HTR-8/SVneo (cell line): ENCODE measurements at regions not wholly inside any gene's neighbourhood (a gene's known extent, or its start where the extent isn't known, plus 50 kb on each side); places are given as distances from the start of the nearest gene placed in this dataset.
"Not testable (repeated sequence)": the region's sequence is repeated elsewhere in the genome, so short reads cannot be mapped to it uniquely, and the experiment has no call there.

Experiments
- DNase-seq: peaks from one replicate; pipeline ENCODE4 v3.0.0; 2011; ENCODE audit warnings: low spot score, mixed read lengths; ENCODE audit not compliant: insufficient read length
- FAIRE-seq: peaks from 2 replicates; lab custom pipeline; 2011; peaks lifted over from hg19 to GRCh38; lab: Jason Lieb, UNC

DNA sequence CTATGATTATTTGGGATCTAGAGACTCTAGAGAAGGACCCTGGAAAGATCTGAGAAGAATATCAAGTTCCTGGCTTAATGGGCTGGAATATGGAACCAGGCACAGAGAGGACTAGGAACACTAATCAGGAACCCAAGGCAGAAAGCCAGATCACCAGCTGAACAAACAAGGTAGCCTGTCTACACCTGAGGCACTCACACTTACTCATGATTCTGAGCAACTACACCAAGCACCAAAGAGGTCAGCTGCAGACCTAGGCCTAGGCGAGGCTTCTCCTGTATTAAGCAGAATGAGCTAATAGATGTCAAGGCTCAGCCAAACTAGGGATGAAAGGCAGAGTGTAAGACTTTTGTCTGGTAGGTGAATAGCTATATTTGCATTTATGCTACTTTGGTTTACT, 368.1 kb downstream of the LTN1 start:
- FAIRE-seq, result no peak
- DNase-seq, result no peak

DNA sequence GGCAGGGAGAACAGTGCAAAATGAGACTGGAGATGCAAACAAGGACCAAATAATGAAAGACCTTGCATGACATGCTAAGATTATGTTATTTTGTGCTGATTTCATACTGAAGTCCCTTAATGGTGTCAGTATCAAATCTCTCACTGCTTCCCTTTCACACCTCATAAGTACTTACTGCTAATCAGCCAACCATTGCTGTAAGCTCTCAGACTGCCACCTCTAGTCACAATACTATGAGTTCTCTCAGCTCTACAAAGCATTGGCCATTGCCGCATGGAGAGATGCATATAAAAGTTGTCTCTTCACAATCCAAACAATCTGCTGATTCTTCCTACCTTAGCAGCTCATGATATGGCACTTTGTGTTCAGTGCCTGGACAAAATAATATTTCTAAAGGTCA, 375.4 kb downstream of the LTN1 start:
- DNase-seq (no peak), FAIRE-seq (no peak)

DNA sequence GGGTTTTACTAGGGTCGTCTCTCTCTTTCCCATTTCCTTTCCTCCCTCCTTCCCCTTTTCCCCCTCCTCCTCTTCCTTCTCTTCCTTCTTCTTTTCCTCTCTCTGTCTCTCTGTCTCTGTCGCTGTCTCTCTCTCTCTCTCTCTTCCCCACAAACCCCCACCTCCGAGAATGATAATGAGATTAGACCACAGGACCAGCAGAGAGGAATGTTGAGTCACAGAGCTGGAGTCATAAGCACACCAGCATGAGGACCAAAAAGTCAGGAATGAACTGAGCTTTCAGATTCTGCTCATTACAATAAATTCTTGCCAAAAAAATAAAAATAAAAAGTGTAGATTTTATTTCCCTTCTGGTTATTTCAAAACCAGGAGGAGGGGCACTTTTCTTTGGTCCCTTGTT, 377.4 kb downstream of the LTN1 start:
- FAIRE-seq, result no peak
- DNase-seq, result peak; percentile 6

DNA sequence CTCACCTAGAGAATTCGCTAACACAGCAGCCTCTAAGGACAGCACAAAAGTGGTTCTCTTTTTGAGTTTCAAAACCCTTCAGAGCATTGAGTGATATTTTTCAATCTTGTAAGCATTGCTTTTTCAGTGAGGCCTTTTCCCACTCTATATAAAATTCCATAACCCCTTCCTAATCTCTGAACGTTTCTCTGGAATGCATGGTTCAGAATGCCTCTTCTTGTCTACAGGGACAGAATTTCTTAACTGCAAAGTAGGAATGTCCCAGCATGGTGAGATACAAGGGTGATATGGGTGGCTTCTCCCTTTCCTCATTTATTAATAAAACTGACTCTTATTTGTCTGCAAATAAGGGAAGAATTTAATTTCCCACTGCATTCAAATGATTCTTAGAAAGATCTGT, 377.9 kb downstream of the LTN1 start:
- no peak for FAIRE-seq
- no peak for DNase-seq

DNA sequence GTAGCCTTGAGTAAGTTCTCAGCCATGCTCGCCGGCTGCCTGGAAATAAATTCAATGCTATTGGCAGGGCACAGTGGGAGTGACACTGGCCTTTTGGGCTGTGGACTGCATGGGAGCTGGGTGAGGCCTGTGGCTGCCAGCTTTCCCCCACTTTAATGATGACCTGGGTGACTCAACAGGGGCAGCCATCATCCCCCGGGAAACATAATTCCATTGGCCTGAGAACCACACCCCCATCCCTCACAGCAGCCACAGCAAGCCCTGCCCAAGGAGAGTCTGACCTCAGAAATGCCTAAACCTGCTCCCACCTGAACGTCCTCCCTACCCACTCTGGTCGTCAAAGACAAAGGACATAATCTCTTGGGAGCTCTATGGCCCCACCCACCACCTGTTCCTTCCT, 384.0 kb downstream of the LTN1 start:
- FAIRE-seq, result no peak
- DNase-seq, result no peak

DNA sequence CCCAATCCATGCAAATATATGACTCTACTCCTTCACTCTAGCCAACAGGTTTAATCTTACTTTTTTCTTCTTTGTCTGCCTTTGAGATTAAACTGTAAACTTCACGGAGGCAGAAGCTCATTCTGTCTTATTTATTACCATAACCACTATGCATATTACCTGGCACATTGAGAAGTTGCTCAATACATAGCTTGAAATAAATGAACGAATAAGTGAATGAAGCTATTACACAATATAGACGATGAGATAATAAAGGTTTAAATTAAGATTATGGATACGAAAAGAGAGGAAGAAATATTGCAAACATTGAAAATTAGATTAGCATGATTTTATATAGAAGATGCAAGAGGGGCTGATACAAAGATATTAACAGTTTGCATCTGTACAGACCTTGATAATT, 385.1 kb downstream of the LTN1 start:
- FAIRE-seq (no peak), DNase-seq (no peak)

DNA sequence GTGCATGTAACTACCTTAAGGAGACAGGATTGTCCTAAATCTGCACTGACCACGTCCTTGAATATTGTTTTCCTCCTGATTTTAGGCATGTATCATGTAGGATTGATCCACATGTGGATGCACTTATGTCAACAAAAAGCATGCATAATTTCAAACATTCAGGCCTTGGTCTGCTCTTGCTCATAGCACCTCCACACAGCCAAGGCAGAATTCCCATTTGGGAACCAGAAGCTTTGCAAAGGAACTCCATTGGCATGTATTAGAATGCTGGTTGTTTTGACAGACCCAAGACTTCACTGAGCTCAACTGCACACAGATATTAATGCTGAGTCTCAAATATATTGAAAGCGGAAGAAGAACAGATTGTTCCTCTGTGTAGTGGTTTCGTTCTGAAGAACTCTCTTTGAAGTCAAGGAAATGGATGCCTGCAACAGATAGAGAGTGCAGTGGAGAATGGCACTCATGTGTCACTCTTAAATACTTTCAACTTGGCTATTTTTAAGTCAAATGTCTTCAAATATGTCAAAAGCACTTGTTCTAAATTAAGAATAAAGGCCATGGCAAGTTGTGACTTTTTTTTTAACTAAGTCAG, 387.6 kb downstream of the LTN1 start:
- FAIRE-seq (no peak), DNase-seq (no peak)

DNA sequence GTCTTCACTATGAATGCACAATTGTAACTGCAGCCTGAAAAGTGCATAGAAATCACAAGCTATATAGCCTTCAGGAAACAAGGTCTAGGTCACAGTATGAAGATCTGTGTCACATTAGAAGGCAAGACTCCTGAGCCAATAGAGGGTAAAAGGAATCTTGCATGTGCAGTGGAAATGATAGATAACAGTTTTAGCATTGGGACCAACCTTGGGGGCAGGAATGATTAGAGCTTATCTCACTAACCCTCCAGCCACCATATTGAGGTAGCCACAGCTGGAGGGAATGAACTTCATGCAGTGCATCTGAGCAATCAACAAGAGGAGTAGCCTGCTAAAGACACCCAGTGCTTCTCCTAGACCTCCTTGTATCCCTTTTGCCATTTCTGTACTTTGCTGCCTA, 390.1 kb downstream of the LTN1 start:
- DNase-seq, result no peak
- FAIRE-seq, result no peak

DNA sequence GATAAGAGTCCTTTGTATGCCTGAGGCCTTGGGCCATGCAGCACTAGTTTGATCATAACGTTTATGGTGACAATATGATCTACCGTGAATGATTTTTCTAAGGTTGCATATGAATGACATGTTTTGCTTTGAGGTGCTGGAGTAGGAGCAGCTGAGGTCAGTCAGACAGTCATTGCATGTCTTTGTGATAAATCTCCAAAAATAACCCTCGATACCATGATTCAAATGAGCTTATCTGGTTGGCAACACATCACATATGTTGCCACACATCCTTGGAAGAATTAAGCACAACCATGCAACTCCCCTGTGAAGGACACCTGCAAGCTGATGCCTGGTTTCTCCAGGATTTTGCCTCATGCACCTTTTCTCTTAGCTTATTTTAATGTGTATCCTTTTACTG, 394.5 kb downstream of the LTN1 start:
- no peak for DNase-seq
- no peak for FAIRE-seq

DNA sequence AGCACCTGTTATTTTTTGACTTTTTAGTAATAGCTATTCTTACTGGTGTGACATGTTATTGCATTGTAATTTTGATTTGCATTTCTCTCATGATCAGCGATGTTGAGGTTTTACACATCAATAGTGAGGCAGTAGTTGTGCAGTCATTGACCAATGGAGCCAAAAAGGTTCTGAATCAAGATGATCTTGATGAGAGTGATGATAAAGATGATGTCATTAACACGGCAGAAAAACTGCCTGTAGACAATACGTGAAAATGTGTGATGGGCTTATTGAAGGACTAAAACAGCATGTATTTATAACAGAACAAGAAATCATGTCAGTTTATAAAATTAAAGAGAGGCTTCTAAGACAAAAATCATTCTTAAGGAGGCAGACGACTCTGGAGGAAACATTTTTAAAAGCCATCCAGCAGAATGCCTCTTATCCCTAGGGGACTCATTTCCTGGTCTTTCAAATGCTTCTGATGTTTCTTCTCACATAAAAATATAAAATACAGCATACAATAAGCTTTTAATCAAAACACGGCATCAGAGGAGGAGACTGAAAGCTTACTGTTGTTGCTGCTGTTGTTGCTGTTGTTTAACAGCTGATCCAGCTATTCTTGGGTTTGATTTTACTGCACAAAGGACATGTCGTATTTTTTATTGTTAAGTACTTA, 400.3 kb downstream of the LTN1 start:
- no peak for DNase-seq
- no peak for FAIRE-seq

DNA sequence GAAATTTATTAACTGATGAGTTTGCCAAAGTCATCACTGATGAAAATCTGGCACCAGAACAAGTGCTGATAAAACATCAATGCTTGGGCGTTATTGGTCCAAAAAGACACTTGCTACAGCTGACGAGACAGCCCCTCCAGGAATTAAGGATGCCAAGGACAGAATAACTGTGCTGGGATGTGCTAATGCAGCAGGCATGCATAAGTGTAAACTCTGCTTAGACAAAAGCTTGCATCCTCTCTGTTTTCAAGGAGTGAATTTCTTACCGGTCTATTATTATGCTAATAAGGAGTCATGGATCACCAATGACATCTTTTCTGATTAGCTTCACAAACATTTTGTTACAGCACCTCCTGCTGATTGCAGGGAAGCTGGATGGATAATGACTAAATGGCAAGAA, 402.0 kb downstream of the LTN1 start:
- FAIRE-seq (no peak), DNase-seq (no peak)

DNA sequence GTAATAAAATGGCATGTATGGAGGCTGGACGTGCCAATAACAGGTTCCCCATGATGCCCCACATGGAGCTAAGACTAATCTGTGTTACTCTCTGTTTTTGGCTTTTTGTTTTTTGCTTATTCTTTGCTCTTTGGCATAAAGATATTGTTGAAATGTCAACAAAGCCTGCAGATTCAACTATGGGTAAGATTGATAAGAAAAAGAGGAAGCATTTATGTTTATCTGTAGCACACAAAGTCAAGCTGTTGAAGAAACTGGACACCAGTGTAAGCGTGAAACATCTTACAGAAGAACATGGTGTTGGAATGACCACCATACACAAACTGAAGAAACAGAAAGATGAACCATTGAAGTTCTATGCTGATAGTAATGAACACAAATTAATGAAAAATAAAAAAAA, 402.7 kb downstream of the LTN1 start:
- FAIRE-seq, result no peak
- no peak for DNase-seq

DNA sequence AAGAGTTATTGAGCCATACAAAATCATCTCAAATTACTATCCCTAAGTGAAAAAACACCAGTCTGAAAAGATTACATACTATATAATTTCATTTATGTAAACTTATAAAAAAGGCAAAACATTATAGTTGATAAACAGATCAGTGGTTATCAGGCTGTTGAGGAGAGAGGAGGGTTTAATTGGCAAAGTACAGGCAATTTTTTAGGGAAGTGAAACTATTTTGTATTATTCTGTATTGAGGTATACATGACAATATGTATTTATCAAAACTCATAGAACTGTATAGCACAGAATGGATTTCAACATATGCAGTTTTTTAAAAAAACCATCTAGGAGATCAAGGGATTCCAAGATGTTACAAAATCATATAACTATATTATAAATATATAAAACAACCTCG, 403.7 kb downstream of the LTN1 start:
- FAIRE-seq, result no peak
- DNase-seq, result no peak

DNA sequence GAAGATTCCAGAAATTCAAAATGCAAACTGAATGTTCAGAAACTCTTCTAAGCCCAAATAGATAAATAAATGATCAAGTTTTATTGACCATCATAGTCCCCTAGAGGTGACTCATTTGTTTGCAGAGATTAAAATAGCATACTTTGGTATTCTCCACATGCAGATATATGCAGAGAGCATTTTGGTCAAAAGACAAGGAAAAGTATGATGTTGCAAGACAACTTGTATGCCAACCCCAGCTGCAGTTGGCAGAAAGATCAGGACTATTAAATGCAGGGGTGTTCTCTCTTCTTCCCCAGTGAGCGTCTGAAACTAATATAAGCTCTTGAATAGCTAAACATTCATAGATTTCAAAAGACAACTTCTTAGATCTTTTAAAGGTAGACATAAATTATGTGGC, 404.9 kb downstream of the LTN1 start:
- FAIRE-seq, result no peak
- no peak for DNase-seq

DNA sequence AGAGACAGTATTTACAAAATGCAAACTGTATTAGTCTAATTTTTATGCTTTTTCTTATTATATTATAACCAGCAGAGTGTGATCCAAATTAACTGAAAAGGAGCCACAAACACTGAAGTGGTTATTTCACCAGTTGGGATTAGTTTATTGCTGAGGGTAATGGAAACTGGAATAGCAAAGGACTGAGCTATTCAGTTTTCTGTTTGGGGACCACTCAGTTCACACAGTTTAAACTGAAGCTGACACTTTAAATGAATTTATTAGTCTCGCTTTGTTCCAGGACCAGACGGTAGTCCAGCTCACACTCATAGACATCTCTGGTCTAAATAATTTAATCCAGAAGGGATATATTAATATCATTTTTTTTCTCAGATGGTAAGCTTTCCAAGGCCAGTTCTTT, 410.7 kb downstream of the LTN1 start:
- DNase-seq (no peak), FAIRE-seq (no peak)

DNA sequence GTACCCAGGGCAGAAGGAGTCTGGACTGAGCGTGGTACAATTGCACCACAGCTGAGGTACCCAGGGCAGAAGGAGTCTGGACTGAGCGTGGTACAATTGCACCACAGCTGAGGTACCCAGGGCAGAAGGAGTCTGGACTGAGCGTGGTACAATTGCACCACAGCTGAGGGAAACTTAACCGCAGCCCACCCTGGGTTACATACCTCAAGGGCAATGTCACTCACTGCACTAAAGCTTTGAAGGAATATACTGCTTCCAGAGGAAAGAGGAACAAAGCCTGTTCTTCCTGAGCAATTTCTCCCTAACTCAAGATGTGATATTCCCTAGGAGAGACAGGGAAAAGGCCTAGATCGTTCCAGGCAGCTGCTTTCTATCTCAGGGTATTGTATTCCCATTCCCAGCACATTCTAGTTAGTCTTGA, 411.4 kb downstream of the LTN1 start:
- not testable (repeated sequence) for DNase-seq

DNA sequence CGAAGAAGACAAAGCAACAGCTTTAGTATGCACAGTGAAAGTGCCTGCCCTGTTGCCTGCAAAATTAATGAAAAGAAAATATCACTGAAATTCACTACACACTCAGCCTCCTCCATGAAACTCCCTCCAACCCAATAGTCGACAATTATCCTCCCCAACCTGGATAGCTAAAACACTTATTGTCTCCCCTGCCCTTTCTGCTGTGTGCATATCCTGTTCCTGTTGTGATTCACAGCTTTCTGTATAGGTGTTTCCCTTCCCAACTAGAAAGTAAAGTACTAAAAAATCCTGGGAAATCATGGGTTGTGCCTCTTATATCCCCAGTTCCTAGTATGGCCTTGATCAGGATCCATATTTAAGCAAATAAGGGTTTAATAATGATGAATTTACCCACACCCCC, 412.1 kb downstream of the LTN1 start:
- DNase-seq, result no peak

More for the DNA sequence above, 411.4 kb downstream of the LTN1 start:
- peak; percentile 4 for FAIRE-seq

DNA sequence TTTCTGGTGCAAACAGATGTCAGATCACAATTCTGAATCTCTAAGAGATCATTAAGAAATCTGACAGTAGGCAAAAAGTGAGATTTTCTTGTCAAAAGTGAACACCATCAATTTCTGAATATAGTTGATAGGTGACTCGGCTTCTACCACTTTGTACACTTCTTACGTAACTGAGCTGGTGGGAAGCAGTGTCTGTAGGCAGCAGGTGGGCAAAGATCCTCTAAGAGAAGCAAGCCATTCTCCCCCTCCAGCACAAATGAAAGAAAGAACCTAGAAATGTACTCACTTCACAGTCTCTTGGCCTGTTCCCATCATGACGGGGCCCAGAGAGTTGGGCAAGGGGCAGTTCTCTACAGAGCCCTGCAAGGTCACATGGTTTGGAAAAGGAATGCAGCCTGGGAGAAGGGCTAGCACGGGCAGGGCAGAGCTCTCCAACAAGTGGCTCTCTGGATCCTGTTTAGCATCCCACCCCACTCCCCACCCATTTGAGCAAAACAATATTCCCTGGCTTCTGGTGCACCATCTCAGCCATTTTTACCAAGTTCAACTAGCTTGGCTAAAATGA, 412.6 kb downstream of the LTN1 start:
- FAIRE-seq (no peak), DNase-seq (no peak)

More for the DNA sequence above, 412.1 kb downstream of the LTN1 start:
- no peak for FAIRE-seq

DNA sequence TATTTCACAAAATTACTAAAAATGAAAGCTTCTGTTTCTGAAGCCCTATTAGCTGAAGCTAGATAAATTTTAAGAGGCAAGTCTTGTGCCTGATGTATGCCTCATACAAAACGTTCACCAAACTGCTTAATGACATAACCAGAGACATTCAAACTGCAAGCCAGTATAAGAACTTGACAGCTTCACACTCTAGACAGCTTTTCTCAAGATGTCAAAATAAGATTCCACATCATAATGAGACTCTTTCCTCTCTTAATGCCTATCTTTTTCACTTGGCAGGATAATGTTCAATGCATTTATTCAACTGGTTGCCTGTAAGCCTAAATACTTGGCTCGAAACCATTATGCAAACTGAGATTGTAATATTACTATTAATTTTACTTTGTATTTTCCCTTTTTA, 424.0 kb downstream of the LTN1 start:
- no peak for DNase-seq
- FAIRE-seq, result no peak

DNA sequence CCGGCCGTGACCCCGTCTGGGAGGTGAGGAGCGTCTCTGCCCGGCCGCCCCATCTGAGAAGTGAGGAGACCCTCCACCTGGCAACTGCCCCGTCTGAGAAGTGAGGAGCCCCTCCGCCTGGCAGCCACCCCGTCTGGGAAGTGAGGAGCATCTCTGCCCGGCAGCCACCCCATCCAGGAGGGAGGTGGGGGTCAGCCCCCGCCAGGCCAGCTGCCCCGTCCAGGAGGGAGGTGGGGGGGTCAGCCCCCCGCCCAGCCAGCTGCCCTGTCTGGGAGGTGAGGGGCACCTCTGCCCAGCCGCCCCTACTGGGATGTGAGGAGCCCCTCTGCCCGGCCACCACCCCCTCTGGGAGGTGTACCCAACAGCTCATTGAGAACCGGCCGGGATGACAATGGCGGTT, 428.7 kb downstream of the LTN1 start:
- FAIRE-seq, DNase-seq: not testable (repeated sequence)

DNA sequence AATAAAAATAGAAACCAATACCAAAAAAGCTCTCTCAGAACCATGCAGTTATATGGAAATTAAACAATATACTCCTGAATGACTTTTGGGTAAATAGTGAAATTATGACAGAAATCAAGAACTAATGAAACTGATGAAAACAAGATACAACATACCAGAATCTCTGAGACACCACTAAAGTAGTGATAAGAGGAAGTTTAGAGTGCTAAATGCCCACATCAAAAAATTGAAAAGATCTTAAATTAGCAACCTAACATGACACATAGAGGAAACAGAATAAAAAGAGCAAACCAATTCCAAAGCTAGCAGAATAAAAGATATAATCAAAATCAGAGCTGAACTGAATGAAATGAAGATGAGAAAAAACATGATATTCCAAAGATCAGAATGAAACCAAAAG, 430.9 kb downstream of the LTN1 start:
- no peak for DNase-seq
- no peak for FAIRE-seq
